Erythroblast (primary cell): ENCODE measurements at regions not wholly inside any gene's neighbourhood (a gene's known extent, or its start where the extent isn't known, plus 50 kb on each side); places are given as distances from the start of the nearest gene placed in this dataset.
"Not testable (repeated sequence)": the region's sequence is repeated elsewhere in the genome, so short reads cannot be mapped to it uniquely, and the experiment has no call there.

Experiments
- DNase-seq, 2 experiments: peaks; one replicate each; lab custom pipeline; 2025; lab: John Stamatoyannopoulos, UW
- GATA1 ChIP-seq: IDR thresholded peaks from 2 replicates; pipeline ENCODE4 v1.6.1; 2011; ENCODE audit warnings: low read depth, mild to moderate bottlenecking, control low read depth, low read length, moderate library complexity
- POLR2A ChIP-seq: IDR thresholded peaks from 2 replicates; pipeline ENCODE4 v1.6.1; 2011; ENCODE audit warnings: mild to moderate bottlenecking, low read length

DNA sequence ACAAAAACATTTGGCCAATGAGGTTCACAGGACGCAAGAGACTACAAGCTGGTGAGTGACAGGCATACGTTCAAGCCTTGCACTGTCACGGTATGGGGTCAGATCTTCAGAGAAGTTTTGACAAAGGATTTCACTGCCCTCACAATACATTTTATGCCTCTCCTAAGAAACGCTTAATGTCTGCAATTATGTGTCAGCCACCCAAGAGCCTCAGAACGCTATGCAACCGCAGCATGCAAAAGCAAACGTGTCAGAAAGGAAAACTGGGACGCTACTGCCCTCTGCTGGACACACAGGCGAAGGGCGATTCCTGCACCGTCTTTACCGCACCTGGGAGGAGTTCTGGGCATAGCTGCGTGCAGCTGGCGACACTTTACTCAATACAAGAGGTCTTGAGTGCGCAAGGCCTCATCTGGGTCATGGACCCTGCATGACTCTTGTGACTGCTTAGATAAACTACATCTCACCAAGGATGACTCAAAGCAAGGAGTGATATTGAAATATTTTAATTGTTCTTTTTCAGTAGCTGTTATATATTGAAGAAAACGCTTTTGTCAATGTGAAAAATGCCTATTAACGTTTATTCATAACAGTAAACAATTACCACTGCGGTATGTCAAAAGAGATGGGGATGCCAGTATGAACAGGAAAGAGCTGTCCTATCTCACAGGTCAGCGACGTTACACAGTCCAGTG is 147.6 kb upstream of the FRG1 start:
- peak; percentile 54 to 74 for DNase-seq
- TF ChIP-seq POLR2A = no peak
- no peak for TF ChIP-seq GATA1

DNA sequence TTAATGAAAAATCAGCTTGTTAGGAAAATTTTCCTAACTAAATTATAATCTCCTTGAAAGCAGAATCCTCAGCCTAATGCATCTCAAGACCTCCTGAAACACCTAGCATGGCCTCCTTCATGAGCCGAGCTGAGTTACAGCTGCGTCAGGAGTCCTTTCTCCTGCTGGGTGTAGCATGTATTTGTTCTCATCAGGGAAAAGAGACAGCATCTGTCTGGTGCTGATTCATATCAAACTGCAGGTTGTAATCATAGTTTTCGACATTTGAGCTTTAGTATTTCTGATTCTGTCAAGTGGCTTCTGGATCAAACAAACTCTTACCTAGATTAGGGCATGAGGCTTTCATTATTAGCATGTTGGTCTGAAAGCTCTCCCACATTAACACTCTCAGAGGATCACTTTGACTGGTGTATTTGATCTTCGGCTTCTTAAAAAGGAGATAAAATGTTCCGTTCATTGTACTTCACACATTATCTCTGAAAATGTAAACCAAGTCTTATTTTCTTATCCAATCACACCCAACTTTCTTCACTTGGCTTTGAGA is 140.1 kb upstream of the FRG1 start:
- TF ChIP-seq POLR2A (no peak), GATA1 (no peak)
- no peak for DNase-seq

DNA sequence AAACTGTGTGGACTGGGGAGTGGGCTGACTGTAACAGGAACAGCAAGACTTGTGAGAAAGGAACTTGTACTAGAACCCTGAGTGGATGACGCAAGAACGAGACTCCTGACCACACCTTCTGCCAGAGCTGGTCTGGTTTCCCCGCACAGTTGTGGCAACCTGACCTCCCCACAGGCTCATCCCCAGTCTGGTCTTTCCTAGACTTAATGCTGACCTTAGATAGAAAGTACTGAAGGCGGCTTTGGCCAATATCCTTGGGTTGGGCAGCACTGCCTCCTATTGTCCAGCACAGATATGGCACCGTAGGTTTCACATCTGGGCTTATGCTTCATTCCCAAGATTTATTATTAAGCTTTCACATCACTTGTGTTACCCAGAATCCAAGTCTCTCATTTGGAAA is 137.8 kb upstream of the FRG1 start:
- no peak for TF ChIP-seq POLR2A
- no peak for TF ChIP-seq GATA1
- DNase-seq = peak in 1 of 2 experiments; percentile 6

DNA sequence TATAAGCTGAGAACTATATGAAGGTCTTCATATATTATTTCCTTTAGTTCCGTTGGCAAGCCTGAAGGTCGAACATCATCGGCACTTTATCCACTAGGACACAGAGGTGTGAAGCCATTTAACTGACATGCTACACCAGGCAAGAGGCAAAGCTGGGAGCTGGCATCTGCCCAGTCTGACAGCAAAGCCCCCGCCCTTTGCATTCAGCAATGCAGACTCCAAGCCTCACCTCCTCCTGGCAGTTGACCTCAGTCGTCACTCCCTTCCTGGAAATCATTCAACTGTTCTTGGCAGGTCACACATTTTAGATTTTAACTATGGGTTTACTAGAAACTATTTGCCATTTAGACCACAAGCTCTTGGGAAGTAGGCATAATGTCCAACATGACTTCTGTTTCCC is 135.8 kb upstream of the FRG1 start:
- TF ChIP-seq GATA1 (no peak), POLR2A (no peak)
- DNase-seq = peak; percentile 15 to 23

DNA sequence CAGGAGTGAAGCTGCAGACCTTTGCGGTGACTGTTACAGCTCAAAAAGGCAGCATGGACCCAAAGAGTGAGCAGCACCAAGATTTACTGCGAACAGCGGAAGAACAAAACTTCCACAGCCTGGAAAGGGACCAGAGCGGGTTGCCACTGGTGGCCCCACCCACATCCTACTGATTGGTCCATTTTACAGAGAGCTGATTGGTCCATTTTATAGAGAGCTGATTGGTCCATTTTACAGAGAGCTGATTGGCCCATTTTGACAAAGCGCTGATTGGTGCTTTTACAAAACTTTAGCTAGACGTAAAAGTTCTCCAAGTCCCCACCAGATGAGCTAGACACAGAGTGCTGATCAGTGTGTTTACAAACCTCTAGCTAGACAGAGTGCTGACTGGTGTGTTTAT is 134.2 kb upstream of the FRG1 start:
- no peak for DNase-seq
- TF ChIP-seq GATA1 (no peak), POLR2A (no peak)

DNA sequence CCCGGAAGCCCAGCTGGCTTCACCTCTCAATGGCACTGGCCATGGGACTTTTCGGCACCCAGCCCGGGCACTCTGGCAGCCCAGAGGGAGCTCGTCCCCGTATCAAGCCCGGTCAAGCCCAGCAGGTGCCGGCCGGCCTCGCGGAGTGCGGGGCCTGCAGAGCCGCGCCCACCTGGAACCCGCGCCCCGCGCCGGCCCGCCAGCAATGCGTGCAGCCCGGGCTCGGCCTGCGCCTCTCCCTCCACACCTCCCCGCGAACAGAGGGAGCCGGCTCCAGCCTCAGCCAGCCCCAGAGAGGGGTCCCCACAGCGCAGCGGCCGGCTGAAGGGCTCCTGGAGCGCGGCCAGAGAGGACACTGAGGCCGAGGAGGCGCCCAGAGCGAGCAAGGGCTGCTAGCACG is 133.6 kb upstream of the FRG1 start:
- DNase-seq = no peak
- TF ChIP-seq GATA1 = no peak
- TF ChIP-seq POLR2A = no peak

DNA sequence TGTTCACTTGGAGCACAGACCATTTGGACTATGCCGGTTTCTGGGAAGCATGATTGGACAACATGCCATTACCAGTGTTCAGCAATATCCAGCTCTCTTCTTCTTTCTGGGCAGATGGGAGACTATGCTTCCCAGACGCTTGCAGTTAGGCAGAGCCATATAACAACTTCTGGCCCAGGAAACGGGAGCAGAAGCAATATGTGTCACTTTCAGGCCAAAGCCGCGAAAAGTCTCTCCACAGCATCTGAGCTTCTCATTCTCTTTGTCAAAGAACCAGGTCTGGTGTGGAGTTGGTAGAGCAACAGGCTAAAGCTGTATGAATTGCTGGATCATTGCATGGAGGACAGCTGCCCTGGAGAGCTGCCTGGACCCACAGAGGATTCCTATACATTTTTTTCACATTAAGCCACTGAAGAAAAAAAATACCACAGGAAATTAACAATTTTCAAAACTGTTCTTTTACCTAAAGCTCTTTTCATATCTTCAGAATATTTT is 131.4 kb upstream of the FRG1 start:
- TF ChIP-seq POLR2A = no peak
- no peak for TF ChIP-seq GATA1
- no peak for DNase-seq

DNA sequence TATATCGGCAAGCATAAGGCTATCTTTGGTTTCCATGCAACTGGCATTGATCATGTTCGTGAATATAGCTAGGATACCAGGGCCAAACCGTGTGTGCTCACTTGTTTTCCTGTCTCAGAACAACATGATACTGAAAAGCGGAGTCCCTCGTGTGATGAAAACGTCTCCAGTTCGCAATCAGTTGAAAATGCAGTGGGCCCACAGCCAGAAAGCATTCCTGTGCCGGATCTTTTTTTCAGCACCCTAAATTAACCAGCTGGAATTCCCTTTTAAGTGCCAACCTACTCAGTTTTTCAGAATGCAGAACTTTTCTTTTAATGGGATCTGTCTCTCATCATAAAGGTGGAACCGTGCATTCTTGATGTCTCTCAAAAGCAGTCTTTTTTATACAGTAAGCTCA is 130.8 kb upstream of the FRG1 start:
- DNase-seq = no peak
- TF ChIP-seq GATA1 (no peak), POLR2A (no peak)

DNA sequence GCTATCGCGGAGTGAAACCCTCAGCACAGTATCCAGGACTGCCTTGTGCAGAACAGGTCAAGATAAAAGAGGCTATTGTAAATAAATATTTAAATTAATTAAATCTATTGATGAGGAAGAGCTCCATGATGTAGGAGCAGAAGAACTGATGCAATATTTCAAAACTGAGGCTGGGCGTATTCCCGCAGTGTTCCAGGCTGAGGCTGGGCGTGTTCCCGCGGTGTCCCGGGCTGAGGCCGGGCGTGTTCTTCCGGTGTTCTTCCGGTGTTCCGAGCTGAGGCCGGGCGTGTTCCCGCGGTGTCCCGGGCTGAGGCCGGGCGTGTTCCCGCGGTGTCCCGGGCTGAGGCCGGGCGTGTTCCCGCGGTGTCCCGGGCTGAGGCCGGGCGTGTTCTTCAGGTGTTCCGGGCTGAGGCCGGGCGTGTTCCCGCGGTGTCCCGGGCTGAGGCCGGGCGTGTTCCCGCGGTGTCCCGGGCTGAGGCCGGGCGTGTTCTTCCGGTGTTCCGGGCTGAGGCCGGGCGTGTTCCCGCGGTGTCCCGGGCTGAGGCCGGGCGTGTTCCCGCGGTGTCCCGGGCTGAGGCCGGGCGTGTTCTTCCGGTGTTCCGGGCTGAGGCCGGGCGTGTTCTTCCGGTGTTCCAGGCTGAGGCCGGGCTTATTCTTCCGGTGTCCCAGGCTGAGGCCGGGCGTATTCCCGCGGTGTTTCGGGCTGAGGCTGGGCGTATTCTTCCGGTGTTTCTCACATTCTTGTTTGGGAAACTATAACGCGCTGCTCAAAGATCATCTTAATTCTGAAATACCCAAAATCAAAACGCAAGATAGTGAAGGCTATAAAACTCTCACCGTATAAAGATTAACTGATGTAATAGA is 130.1 kb upstream of the FRG1 start:
- not testable (repeated sequence) for DNase-seq

DNA sequence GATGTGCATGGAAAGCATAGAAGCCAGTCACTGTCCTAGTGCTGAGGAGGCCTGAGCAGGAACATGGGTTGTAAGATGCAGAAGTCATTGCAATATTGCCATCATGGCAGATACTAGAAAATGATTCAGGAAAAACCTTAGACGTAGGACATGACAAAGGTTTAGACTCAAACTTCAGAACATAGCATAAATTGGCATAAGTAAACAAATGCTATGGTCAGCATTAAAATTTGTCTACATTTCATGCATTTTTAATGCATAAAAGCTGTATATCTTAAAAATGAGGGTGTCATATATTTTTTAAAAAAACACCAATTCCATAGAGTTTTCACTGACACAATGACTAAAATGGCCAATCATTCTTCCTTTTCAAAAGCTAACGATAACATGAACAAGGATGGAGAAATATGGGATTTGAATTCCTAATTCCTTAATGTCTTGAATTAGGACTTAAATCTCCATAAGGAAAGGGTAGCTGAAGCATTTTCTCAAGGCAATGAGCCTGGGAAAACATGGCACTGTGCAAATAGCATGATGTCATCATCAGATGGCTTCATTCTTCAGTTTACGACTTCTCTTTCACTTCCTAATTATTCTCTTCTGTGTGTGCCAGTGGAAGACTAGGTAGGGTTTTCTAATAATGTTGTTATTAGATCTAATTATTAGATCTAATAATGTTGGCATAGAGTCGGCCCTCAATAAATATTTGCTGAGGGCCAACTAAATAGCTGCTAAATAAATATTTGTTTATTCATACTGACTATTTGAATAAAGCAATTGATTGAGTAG is 125.1 kb upstream of the FRG1 start:
- TF ChIP-seq GATA1 (no peak), POLR2A (no peak)

DNA sequence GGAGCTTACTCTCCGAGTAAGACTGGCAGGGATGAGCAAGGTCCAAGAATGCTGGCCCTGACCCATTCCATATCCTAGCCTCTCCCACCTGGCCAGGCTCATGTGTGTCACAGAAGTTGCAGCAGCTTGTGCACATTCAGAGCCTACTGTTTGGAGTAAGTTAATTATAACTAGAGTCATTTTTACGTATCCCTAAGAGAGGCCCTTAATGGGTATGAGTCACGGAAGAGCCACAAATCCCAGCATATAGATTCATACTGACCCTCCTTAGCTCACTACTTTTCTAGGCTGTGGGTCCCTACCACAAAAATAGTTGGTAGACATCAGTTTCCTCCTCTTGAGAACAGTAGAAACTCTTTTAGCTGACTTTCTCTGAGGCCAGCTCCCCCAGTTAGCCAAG is 118.3 kb upstream of the FRG1 start:
- TF ChIP-seq GATA1 = no peak
- no peak for TF ChIP-seq POLR2A
- no peak for DNase-seq

More for the DNA sequence above, 125.1 kb upstream of the FRG1 start:
- DNase-seq = no peak

DNA sequence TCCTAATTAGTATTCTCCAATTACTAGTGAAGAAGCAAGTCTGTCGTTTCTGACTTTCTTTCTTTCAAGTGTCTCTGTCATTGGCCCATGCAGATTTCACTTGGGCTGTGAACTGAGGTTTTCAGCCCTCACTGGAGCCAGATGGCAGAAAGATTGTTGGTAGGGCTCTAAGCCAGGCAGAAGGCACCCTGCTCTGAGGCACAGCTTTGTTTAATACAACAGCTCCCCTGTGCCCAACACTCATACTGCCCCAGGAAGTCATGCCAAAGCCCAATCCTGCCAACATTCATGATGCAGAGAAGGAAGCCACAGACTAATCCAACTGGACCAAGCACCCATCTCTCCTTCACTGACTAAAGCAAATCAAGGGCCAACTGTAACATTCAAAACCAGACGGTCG is 117.1 kb upstream of the FRG1 start:
- TF ChIP-seq POLR2A = no peak
- TF ChIP-seq GATA1 = no peak
- no peak for DNase-seq

DNA sequence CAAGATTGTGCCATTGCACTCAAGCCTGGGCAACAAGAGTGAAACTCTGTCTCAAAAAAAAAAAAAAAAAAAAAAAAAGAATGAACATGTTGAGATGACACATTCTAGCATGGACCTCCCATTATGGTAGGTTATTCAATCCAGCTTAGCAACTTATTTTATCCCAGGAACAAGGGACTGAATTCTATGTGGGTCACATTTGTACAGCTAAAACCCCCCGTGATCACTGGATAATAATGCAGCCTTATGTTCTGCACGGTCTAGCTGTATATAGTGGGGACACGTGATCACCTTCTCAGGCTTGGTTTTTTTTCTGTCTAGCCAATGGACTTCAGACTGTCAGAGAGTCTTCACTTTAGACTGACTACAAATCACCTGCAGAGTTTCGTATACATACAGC is 115.2 kb upstream of the FRG1 start:
- no peak for DNase-seq
- no peak for TF ChIP-seq GATA1
- TF ChIP-seq POLR2A = no peak
